Activated naive CD4-positive, alpha-beta T cell treated with anti-CD3 and anti-CD28 coated beads, Interleukin-2, amount 50 U/mL, for 72 hours (primary cell): ENCODE measurements at regions not wholly inside any gene's neighbourhood (a gene's known extent, or its start where the extent isn't known, plus 50 kb on each side); places are given as distances from the start of the nearest gene placed in this dataset.

Experiments
- ATAC-seq, 2 donors: fragments of 150-1000 bp; cut with Tn5 transposase; 2 replicates each; pipeline ENCODE4 v1.10.0; 2021; ENCODE audit warnings: mild to moderate bottlenecking in 2 of 2, moderate library complexity in 2 of 2
- DNase-seq, 2 donors: peaks; one replicate each; pipeline ENCODE4 v3.0.0; 2021 to 2022; ENCODE audit warnings: low spot score in 2 of 2
- H3K27ac Mint-ChIP-seq, 2 donors: one replicate each; pipeline ENCODE4 v1.8.0; 2022; ENCODE audit warnings: mild to moderate bottlenecking in 2 of 2, mixed read lengths in 2 of 2
- H3K36me3 Mint-ChIP-seq, 2 donors: one replicate each; pipeline ENCODE4 v1.8.0; 2022; ENCODE audit warnings: mixed read lengths in 2 of 2
- H3K9me3 Mint-ChIP-seq, 2 donors: one replicate each; pipeline ENCODE4 v1.8.0; 2022; ENCODE audit warnings: mixed read lengths in 2 of 2

GRCh38 chr14:51552768-51553404 lies 98.8 kb upstream of the FRMD6 start:
- Mint-ChIP-seq H3K36me3 (no peaks in the 10 kb centered on the region), H3K27ac (no peak overlapping the region), H3K9me3 (no peaks in the 10 kb centered on the region)
- ATAC-seq (no peak), DNase-seq (no peak)

GRCh38 chr14:51554339-51554920 lies 97.3 kb upstream of the FRMD6 start:
- DNase-seq (no peak), ATAC-seq (no peak)
- Mint-ChIP-seq H3K27ac (no peak overlapping the region), H3K36me3 (no peaks in the 10 kb centered on the region), H3K9me3 (no peaks in the 10 kb centered on the region)

GRCh38 chr14:51554953-51555352 lies 96.8 kb upstream of the FRMD6 start:
- Mint-ChIP-seq H3K9me3 (no peaks in the 10 kb centered on the region), H3K36me3 (no peaks in the 10 kb centered on the region), H3K27ac (no peak overlapping the region)
- DNase-seq = no peak
- ATAC-seq = no peak

DNA sequence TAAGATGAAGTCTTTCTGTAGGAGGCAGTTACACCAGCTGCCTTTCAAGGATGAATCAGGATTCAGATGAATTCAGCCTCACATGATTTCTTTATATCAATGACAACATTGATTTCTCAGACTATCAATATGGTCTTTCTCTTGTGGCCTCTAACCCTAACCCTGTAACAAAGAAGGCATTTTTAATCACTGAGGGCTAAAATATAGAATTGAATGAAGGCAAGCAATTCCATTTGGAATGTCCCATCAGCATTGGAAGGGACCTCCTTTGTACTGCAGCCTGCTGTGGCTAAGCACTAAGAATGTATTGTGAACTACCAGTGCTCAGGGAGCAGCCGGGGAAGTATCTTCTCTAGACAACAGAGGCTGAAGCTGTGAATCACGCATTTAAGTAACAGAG lies 90.6 kb upstream of the FRMD6 start:
- H3K27ac Mint-ChIP-seq = no peak overlapping the region
- no peaks in the 10 kb centered on the region for H3K36me3 Mint-ChIP-seq
- no peaks in the 10 kb centered on the region for H3K9me3 Mint-ChIP-seq
- DNase-seq (no peak), ATAC-seq (no peak)

- H3K36me3 Mint-ChIP-seq = no peaks in the 10 kb centered on the region
- no peak for DNase-seq
- H3K9me3 Mint-ChIP-seq = no peaks in the 10 kb centered on the region
- ATAC-seq = no peak
- no peak overlapping the region for H3K27ac Mint-ChIP-seq
Measured at GRCh38 chr14:51562816-51563215, 88.9 kb upstream of the FRMD6 start.

DNA sequence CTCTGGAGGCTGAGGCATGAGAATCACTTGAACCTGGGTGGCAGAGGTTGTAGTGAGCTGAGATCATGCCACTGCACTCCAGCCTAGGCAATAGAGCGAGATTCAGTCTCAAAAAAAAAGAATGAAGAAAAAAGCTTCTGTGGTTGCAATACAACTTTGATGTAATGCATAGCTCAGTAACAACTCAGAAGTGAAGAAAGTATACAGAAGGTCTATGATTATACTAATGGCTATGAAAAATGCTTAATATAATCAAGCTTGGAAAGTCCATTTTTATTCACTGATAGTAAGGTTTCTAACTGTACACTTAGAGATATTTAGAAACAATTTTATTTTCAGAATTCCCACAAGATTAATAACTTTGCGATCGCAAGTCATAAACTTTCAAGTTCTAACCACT lies 88.2 kb upstream of the FRMD6 start:
- no peak overlapping the region for H3K27ac Mint-ChIP-seq
- H3K9me3 Mint-ChIP-seq = no peaks in the 10 kb centered on the region
- no peak for DNase-seq
- no peak for ATAC-seq
- H3K36me3 Mint-ChIP-seq = no peaks in the 10 kb centered on the region

GRCh38 chr14:51564460-51564859 lies 87.2 kb upstream of the FRMD6 start:
- H3K9me3 Mint-ChIP-seq = no peaks in the 10 kb centered on the region
- DNase-seq = no peak
- no peak overlapping the region for H3K27ac Mint-ChIP-seq
- H3K36me3 Mint-ChIP-seq = no peaks in the 10 kb centered on the region
- no peak for ATAC-seq

DNA sequence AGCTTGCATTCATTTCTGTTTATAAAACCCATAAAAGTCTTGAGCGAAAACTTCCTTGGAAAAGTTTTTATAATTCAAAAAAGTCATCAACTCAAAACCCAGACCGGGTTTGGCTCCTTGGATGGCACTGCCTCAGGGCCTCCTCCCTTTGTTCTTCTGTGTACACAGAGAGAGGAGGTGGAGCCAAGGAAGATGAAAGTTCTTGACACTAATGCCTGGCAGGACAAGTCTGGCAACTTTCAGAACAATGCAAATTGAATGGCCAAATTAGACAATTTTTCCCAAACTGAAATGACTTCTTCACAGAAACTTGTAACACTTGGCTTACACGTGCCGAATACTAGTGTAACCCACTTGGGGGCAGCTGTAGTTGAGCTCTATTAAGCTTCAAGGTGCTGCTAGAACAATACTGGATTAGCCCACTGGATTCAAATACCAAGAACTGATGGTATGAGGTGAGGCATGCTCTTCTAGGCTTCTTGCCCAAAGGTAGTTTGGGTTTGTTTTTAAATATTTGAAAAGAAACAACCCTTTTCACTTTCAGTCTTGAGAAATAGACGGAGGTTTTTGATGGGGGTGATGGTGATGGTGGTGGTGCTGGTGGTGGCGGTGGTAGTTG lies 86.6 kb upstream of the FRMD6 start:
- H3K36me3 Mint-ChIP-seq = no peaks in the 10 kb centered on the region
- no peaks in the 10 kb centered on the region for H3K9me3 Mint-ChIP-seq
- H3K27ac Mint-ChIP-seq = no peak overlapping the region
- ATAC-seq (no peak), DNase-seq (no peak)

DNA sequence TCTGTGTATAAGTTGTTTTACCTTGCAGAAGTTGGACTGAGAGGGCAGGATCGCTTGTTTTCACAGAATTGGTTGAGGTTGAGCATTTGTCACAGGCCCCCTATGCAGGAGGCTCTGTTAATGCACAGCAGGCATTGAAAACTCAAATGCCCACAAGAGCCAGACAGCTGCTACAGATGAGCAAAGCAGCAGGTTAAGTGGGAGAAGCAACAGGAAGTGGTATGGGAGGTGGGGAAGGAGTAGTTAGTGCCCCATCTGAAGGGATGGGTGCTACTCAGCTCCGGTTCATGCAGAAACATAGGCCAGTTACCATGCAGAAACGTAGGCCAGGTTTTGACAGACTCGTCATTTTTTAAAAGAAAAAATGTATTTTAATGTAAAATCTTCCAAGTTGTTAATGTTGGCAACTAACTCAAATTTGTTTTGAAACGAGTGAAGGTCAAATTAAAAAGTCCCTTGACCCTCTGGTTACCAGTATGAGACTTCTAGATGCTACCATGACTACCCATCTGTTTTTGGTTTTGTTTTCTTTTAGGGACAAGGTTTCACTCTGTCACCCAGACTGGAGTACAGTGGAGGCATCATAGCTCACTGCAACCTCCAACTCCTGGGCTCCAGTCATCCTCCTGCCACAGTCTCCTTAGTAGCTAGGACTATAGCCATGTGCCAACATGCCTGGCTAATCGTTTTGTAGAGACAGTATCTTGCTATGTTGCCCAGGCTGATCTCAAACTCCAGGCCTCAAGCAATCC lies 84.7 kb upstream of the FRMD6 start:
- H3K36me3 Mint-ChIP-seq = no peaks in the 10 kb centered on the region
- no peaks in the 10 kb centered on the region for H3K9me3 Mint-ChIP-seq
- DNase-seq (no peak), ATAC-seq (peak; percentile 26 to 56)
- H3K27ac Mint-ChIP-seq = no peak overlapping the region

GRCh38 chr14:51568366-51568765 lies 83.3 kb upstream of the FRMD6 start:
- no peak for ATAC-seq

DNA sequence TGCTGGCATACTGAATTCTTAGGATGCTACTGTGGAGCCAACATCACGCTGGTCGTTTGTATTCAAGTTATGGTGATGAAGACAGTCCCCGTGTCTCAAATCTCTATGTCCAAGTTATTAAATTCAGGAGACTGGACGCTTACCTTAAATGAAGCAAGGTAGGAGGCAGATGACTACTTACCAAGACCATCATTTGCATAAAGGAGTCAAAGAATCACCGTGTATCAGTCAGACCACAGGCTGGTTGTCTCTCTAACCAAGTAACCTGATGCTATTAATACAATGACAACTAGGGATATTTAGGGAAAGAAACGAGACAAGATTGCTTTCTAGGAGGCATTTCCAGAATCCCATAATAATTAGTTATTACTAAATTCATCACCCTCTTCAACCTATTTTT lies 78.1 kb upstream of the FRMD6 start:
- Mint-ChIP-seq H3K36me3 (no peaks in the 10 kb centered on the region), H3K9me3 (no peaks in the 10 kb centered on the region), H3K27ac (no peak overlapping the region)
- DNase-seq (no peak), ATAC-seq (no peak)

More at GRCh38 chr14:51568366-51568765, 83.3 kb upstream of the FRMD6 start:
- Mint-ChIP-seq H3K9me3 (no peaks in the 10 kb centered on the region), H3K36me3 (no peaks in the 10 kb centered on the region), H3K27ac (no peak overlapping the region)
- no peak for DNase-seq

- Mint-ChIP-seq H3K36me3 (no peaks in the 10 kb centered on the region), H3K27ac (no peak overlapping the region), H3K9me3 (no peaks in the 10 kb centered on the region)
- DNase-seq (no peak), ATAC-seq (no peak)
Measured at GRCh38 chr14:51574009-51574408, 77.7 kb upstream of the FRMD6 start.

GRCh38 chr14:51575349-51576116 lies 76.2 kb upstream of the FRMD6 start:
- Mint-ChIP-seq H3K27ac (no peak overlapping the region), H3K36me3 (no peaks in the 10 kb centered on the region), H3K9me3 (no peaks in the 10 kb centered on the region)
- ATAC-seq = no peak
- no peak for DNase-seq

- no peak for ATAC-seq
- Mint-ChIP-seq H3K36me3 (no peaks in the 10 kb centered on the region), H3K9me3 (no peaks in the 10 kb centered on the region), H3K27ac (no peak overlapping the region)
- no peak for DNase-seq
Measured at GRCh38 chr14:51576117-51576430, 75.6 kb upstream of the FRMD6 start.

GRCh38 chr14:51576879-51577278 lies 74.8 kb upstream of the FRMD6 start:
- H3K9me3 Mint-ChIP-seq = no peaks in the 10 kb centered on the region

GRCh38 chr14:51578853-51579252 lies 72.9 kb upstream of the FRMD6 start:
- no peaks in the 10 kb centered on the region for H3K9me3 Mint-ChIP-seq
- H3K27ac Mint-ChIP-seq = no peak overlapping the region
- DNase-seq = no peak
- no peak for ATAC-seq
- H3K36me3 Mint-ChIP-seq = no peaks in the 10 kb centered on the region

More at GRCh38 chr14:51576879-51577278, 74.8 kb upstream of the FRMD6 start:
- H3K36me3 Mint-ChIP-seq = no peaks in the 10 kb centered on the region
- no peak overlapping the region for H3K27ac Mint-ChIP-seq
- DNase-seq = no peak
- ATAC-seq = no peak
